ENCODE measurements at regions not wholly inside any gene's neighbourhood (a gene's known extent, or its start where the extent isn't known, plus 50 kb on each side); places are given as distances from the start of the nearest gene placed in this dataset.

DNA sequence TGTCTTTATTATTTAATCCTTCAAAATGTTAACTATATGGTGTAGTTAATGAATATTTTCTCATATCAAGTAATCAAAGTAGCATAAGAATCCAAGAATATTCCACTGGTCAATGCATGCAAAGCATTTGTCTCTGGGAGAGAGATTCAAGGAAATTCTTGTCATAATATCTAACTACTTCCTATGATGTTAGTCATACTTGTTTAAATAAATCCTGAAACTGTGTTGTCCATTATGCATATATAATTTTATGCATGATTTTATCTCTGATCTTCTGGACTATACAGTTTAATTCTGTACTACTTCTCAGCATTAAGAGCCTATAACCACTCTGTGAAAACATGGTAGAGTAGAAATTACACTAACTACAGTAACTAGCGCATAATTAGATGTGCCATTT lies 388.3 kb downstream of the NR4A2 start:
- Histone ChIP-seq H3K9me3 (ENCODE audit: control insufficient read depth, insufficient read depth, low read length) (peaks cover 5% of the 10 kb centered on the region; the same call in 1 of the 2 replicates), H2AFZ (replicated peaks; ENCODE audit: low read length, poor library complexity) (no peak overlapping the region), H4K20me1 (ENCODE audit: insufficient read depth, low read length) (no peaks in the 10 kb centered on the region), H3K9me1 (ENCODE audit: insufficient read depth, low read length) (no peaks in the 10 kb centered on the region), H3K4me3 (ENCODE audit: insufficient read depth, low read depth, low read length) (no peak overlapping the region), H3K4me2 (ENCODE audit: low read depth, low read length) (no peak overlapping the region), H2BK120ac (ENCODE audit: low read depth, low read length) (no peak overlapping the region), H2AK9ac (replicated peaks; ENCODE audit: low read depth, low read length, poor library complexity) (no peak overlapping the region), H2AK5ac (ENCODE audit: low read depth, low read length) (no peak overlapping the region), H3K79me1 (ENCODE audit: low read depth in 1 of 2, low read length in 2 of 2) (no peaks in the 10 kb centered on the region), H3K56ac (ENCODE audit: extremely low read depth, insufficient read depth, low read length) (no peak overlapping the region), H3K9ac (ENCODE audit: low read depth, low read length) (no peak overlapping the region), H2BK15ac (ENCODE audit: low read depth, low read length) (no peak overlapping the region), H3K27ac (ENCODE audit: insufficient read depth, low read length) (no peak overlapping the region), H2BK5ac (ENCODE audit: low read depth, low read length, poor library complexity, severe bottlenecking) (no peak overlapping the region), H3K23ac (ENCODE audit: low read depth, low read length) (no peak overlapping the region), H3K4me1 (ENCODE audit: control insufficient read depth, insufficient read depth, low read length) (no peaks in the 10 kb centered on the region), H4K91ac (ENCODE audit: insufficient read depth, low read depth, low read length) (no peak overlapping the region), H3K18ac (ENCODE audit: low read depth, low read length) (no peak overlapping the region), H3K27me3 (ENCODE audit: control insufficient read depth, insufficient read depth, low read length) (no peaks in the 10 kb centered on the region), H4K8ac (ENCODE audit: low read depth in 2 of 2, low read length in 2 of 2) (no peak overlapping the region), H3K36me3 (ENCODE audit: control insufficient read depth, insufficient read depth, low read length) (no peaks in the 10 kb centered on the region), H3K4ac (ENCODE audit: low read depth, low read length) (no peak overlapping the region), H3K14ac (replicated peaks; ENCODE audit: low read depth, low read length) (no peak overlapping the region), H2BK20ac (ENCODE audit: low read depth, low read length) (no peak overlapping the region), H4K5ac (ENCODE audit: low read depth, low read length) (no peak overlapping the region)
- POLR2A ChIA-PET (ENCODE audit: unreplicated experiment) = no interaction called here
- no CpG with 5 or more reads among the region's 1 CpG for WGBS, 2 experiments (ENCODE audit: extremely low coverage in 2 of 2, insufficient read length in 1 of 2)
- no TSS peak for BruUV-seq (replicated peaks)
- no peak for ATAC-seq (ENCODE audit: low read depth)
- CTCF ChIA-PET = no interaction called here
- DNase-seq = no peak
- in situ Hi-C loops (cut with MboI; ENCODE audit: low sequenced_read_pairs) = no loop called here
- intact Hi-C loops (cut with micrococcal nuclease) = no loop called here
- TF ChIP-seq POLR2A (IDR thresholded peaks at IDR 0.05; ENCODE audit: low read depth, low read length) = no peak
- no peak for TF ChIP-seq MXI1 (IDR thresholded peaks at IDR 0.05; ENCODE audit: borderline replicate concordance, low read depth, low read length)
- no peak for TF ChIP-seq CHD1 (IDR thresholded peaks at IDR 0.05; ENCODE audit: low read depth, low read length)
- no peak for TF ChIP-seq SMC3 (IDR thresholded peaks at IDR 0.05; ENCODE audit: low read depth, low read length)
- TF ChIP-seq MAFK (IDR thresholded peaks at IDR 0.05; ENCODE audit: low read depth, low read length) = no peak
- TF ChIP-seq, protein P1, sequence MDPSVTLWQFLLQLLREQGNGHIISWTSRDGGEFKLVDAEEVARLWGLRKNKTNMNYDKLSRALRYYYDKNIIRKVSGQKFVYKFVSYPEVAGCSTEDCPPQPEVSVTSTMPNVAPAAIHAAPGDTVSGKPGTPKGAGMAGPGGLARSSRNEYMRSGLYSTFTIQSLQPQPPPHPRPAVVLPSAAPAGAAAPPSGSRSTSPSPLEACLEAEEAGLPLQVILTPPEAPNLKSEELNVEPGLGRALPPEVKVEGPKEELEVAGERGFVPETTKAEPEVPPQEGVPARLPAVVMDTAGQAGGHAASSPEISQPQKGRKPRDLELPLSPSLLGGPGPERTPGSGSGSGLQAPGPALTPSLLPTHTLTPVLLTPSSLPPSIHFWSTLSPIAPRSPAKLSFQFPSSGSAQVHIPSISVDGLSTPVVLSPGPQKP (IDR thresholded peaks at IDR 0.05; ENCODE audit: borderline replicate concordance, low read depth, low read length) = no peak
- dilution Hi-C loops (cut with HindIII; ENCODE audit: low sequenced_read_pairs, unreplicated experiment) = no loop called here

All from IMR-90 (cell line).